Neural cell (in vitro differentiated cells): ENCODE measurements at regions not wholly inside any gene's neighbourhood (a gene's known extent, or its start where the extent isn't known, plus 50 kb on each side); places are given as distances from the start of the nearest gene placed in this dataset.

Experiments
- H2AFZ ChIP-seq: fragments of 200-600, 300-800 bp; sonication (generic), shearing (Covaris generic); 2 replicates; pipeline ENCODE4 v1.6.0; 2014; ENCODE audit warnings: low read depth, mild to moderate bottlenecking, antibody characterized with exemption, low read length, moderate library complexity
- H3F3A ChIP-seq: fragments of 200-600 bp; shearing (Covaris generic); 2 replicates; pipeline ENCODE4 v1.6.1; 2016; ENCODE audit warnings: mild to moderate bottlenecking, moderate library complexity, mixed read lengths, antibody characterized with exemption, low read length; ENCODE audit not compliant: insufficient read depth, poor library complexity, severe bottlenecking
- H3K27ac ChIP-seq: fragments of 200-600, 300-800 bp; sonication (generic), shearing (Covaris generic); 2 replicates; pipeline ENCODE4 v1.5.1; 2014; ENCODE audit warnings: mild to moderate bottlenecking, low read length, moderate library complexity
- H3K27me3 ChIP-seq: fragments of 300-800, 200-600 bp; sonication (generic), shearing (Covaris generic); 2 replicates; pipeline ENCODE4 v1.6.0; 2014; ENCODE audit warnings: mild to moderate bottlenecking, low read depth, low read length, moderate library complexity; ENCODE audit not compliant: insufficient read depth
- H3K36me3 ChIP-seq: fragments of 300-800, 200-600 bp; sonication (generic), shearing (Covaris generic); 2 replicates; pipeline ENCODE4 v1.5.1; 2014; ENCODE audit warnings: mild to moderate bottlenecking, antibody characterized with exemption, low read length, moderate library complexity; ENCODE audit not compliant: insufficient read depth
- H3K4me2 ChIP-seq: fragments of 300-800, 200-600 bp; sonication (generic), shearing (Covaris generic); 2 replicates; pipeline ENCODE4 v1.6.0; 2014; ENCODE audit warnings: mild to moderate bottlenecking, low read length
- H3K4me3 ChIP-seq: fragments of 300-800, 200-600 bp; sonication (generic), shearing (Covaris generic); 2 replicates; pipeline ENCODE4 v1.5.1; 2014; ENCODE audit warnings: mild to moderate bottlenecking, low read length, moderate library complexity
- H3K79me2 ChIP-seq: fragments of 200-600 bp; shearing (Covaris generic); replicated peaks from 2 replicates; pipeline ENCODE4 v1.6.0; 2014; ENCODE audit warnings: mild to moderate bottlenecking, low read length, moderate library complexity; ENCODE audit not compliant: insufficient read depth
- H3K9ac ChIP-seq: fragments of 300-800, 200-600 bp; sonication (generic), shearing (Covaris generic); 2 replicates; pipeline ENCODE4 v1.6.1; 2016; ENCODE audit warnings: mild to moderate bottlenecking, low read length, mixed read lengths
- H3K9me2 ChIP-seq: fragments of 200-600 bp; shearing (Covaris generic); 2 replicates; pipeline ENCODE4 v1.6.1; 2016; ENCODE audit warnings: mild to moderate bottlenecking, low read length, mixed read lengths; ENCODE audit not compliant: insufficient read depth
- H3K9me3 ChIP-seq: fragments of 200-600, 300-800 bp; sonication (generic), shearing (Covaris generic); 2 replicates; pipeline ENCODE4 v1.6.1; 2016; ENCODE audit warnings: mild to moderate bottlenecking, mixed run types, low read length, moderate library complexity, mixed read lengths
- H4K20me1 ChIP-seq: fragments of 200-600 bp; shearing (Covaris generic); 2 replicates; pipeline ENCODE4 v1.6.1; 2016; ENCODE audit warnings: mild to moderate bottlenecking, mixed run types; ENCODE audit not compliant: insufficient read depth
- EP300 ChIP-seq: fragments of 450-650 bp; conservative IDR thresholded peaks from 2 replicates; pipeline ENCODE4 v1.6.1; 2014; ENCODE audit warnings: antibody characterized with exemption, mild to moderate bottlenecking, moderate library complexity; ENCODE audit not compliant: poor library complexity, severe bottlenecking
- EZH2 ChIP-seq: fragments of 200-600, 300-800 bp; shearing (Covaris generic), sonication (generic); IDR thresholded peaks from 2 replicates; pipeline ENCODE4 v1.6.1; 2014; ENCODE audit warnings: antibody characterized with exemption, low read length, borderline replicate concordance, mild to moderate bottlenecking; ENCODE audit not compliant: insufficient read depth, poor library complexity, severe bottlenecking
- MXI1 ChIP-seq: fragments of 450-650 bp; conservative IDR thresholded peaks from 2 replicates; pipeline ENCODE4 v1.6.1; 2014; ENCODE audit warnings: antibody characterized with exemption, mild to moderate bottlenecking; ENCODE audit not compliant: poor library complexity, severe bottlenecking
- POLR2AphosphoS5 ChIP-seq: IDR thresholded peaks from 2 replicates; pipeline ENCODE4 v1.6.1; 2012
- RAD21 ChIP-seq: fragments of 450-650 bp; conservative IDR thresholded peaks from 2 replicates; pipeline ENCODE4 v1.6.1; 2014; ENCODE audit warnings: antibody characterized with exemption, mild to moderate bottlenecking, moderate library complexity
- SMC3 ChIP-seq: fragments of 450-650 bp; conservative IDR thresholded peaks from 2 replicates; pipeline ENCODE4 v1.6.1; 2014; ENCODE audit warnings: antibody characterized with exemption, mild to moderate bottlenecking, moderate library complexity; ENCODE audit not compliant: poor library complexity
- TAF1 ChIP-seq: IDR thresholded peaks from 2 replicates; pipeline ENCODE4 v1.6.1; 2012; ENCODE audit warnings: low read depth
- TF ChIP-seq, protein P1 (sequence below): IDR thresholded peaks from 2 replicates; pipeline ENCODE4 v1.6.1; 2012; ENCODE audit warnings: borderline replicate concordance
- TF ChIP-seq, protein P2 (sequence below): fragments of 450-650 bp; IDR thresholded peaks from 2 replicates; pipeline ENCODE4 v1.5.1; 2014; ENCODE audit warnings: antibody characterized with exemption, mild to moderate bottlenecking, moderate library complexity; ENCODE audit not compliant: poor library complexity, severe bottlenecking

DNA sequence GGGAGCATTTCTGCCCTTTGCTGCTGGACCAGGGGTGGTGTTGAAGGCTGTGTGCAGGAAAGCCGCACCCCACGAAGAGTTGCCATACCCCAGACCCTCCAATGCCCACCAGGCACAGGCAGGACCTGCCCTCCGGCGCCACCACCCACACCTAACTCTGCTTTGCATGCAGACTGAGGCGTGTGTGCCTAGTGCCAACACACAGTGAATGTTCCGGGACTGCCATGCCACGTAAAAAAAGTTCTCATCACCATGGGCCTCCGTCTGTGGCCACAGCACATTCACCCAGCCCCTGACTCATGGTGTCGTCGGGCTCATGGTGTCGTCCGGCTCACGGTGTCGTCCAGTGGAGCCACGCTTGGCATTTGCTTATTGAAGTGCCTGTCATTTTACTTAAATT lies 184.9 kb upstream of the RAB6C start:
- no peaks in the 10 kb centered on the region for H3K9me2 ChIP-seq
- no peak overlapping the region for H2AFZ ChIP-seq
- H3K9me3 ChIP-seq = no peaks in the 10 kb centered on the region
- TF ChIP-seq, protein P1, sequence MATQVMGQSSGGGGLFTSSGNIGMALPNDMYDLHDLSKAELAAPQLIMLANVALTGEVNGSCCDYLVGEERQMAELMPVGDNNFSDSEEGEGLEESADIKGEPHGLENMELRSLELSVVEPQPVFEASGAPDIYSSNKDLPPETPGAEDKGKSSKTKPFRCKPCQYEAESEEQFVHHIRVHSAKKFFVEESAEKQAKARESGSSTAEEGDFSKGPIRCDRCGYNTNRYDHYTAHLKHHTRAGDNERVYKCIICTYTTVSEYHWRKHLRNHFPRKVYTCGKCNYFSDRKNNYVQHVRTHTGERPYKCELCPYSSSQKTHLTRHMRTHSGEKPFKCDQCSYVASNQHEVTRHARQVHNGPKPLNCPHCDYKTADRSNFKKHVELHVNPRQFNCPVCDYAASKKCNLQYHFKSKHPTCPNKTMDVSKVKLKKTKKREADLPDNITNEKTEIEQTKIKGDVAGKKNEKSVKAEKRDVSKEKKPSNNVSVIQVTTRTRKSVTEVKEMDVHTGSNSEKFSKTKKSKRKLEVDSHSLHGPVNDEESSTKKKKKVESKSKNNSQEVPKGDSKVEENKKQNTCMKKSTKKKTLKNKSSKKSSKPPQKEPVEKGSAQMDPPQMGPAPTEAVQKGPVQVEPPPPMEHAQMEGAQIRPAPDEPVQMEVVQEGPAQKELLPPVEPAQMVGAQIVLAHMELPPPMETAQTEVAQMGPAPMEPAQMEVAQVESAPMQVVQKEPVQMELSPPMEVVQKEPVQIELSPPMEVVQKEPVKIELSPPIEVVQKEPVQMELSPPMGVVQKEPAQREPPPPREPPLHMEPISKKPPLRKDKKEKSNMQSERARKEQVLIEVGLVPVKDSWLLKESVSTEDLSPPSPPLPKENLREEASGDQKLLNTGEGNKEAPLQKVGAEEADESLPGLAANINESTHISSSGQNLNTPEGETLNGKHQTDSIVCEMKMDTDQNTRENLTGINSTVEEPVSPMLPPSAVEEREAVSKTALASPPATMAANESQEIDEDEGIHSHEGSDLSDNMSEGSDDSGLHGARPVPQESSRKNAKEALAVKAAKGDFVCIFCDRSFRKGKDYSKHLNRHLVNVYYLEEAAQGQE = no peak
- TF ChIP-seq SMC3 (no peak), MXI1 (no peak), EP300 (no peak), RAD21 (no peak), TAF1 (no peak), POLR2AphosphoS5 (no peak), EZH2 (no peak)
- TF ChIP-seq, protein P2, sequence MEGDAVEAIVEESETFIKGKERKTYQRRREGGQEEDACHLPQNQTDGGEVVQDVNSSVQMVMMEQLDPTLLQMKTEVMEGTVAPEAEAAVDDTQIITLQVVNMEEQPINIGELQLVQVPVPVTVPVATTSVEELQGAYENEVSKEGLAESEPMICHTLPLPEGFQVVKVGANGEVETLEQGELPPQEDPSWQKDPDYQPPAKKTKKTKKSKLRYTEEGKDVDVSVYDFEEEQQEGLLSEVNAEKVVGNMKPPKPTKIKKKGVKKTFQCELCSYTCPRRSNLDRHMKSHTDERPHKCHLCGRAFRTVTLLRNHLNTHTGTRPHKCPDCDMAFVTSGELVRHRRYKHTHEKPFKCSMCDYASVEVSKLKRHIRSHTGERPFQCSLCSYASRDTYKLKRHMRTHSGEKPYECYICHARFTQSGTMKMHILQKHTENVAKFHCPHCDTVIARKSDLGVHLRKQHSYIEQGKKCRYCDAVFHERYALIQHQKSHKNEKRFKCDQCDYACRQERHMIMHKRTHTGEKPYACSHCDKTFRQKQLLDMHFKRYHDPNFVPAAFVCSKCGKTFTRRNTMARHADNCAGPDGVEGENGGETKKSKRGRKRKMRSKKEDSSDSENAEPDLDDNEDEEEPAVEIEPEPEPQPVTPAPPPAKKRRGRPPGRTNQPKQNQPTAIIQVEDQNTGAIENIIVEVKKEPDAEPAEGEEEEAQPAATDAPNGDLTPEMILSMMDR = no peak
- H3K79me2 ChIP-seq = no peaks in the 10 kb centered on the region
- H3K27me3 ChIP-seq = no peaks in the 10 kb centered on the region
- no peak overlapping the region for H3K4me2 ChIP-seq
- no peaks in the 10 kb centered on the region for H4K20me1 ChIP-seq
- no peak overlapping the region for H3K9ac ChIP-seq
- H3K27ac ChIP-seq = no peak overlapping the region
- no peaks in the 10 kb centered on the region for H3K36me3 ChIP-seq
- no peaks in the 10 kb centered on the region for H3F3A ChIP-seq
- H3K4me3 ChIP-seq = no peak overlapping the region

- Histone ChIP-seq H3K9me3 (no peaks in the 10 kb centered on the region), H2AFZ (no peak overlapping the region), H3K4me3 (no peak overlapping the region), H3K4me2 (no peak overlapping the region), H3K36me3 (no peaks in the 10 kb centered on the region), H3F3A (no peaks in the 10 kb centered on the region), H3K9me2 (no peaks in the 10 kb centered on the region), H3K9ac (no peak overlapping the region), H3K79me2 (no peaks in the 10 kb centered on the region), H3K27me3 (no peaks in the 10 kb centered on the region), H3K27ac (no peak overlapping the region), H4K20me1 (no peaks in the 10 kb centered on the region)
- TF ChIP-seq TAF1 = no peak
- TF ChIP-seq MXI1 = no peak
- TF ChIP-seq, protein P1 = no peak
- TF ChIP-seq, protein P2 = no peak
- no peak for TF ChIP-seq EP300
- TF ChIP-seq RAD21 = no peak
- no peak for TF ChIP-seq SMC3
- no peak for TF ChIP-seq EZH2
- no peak for TF ChIP-seq POLR2AphosphoS5
Observed at GRCh38 chr2:129796225-129796624, 183.2 kb upstream of the RAB6C start.
